Choroid plexus epithelial cell (primary cell): ENCODE measurements at regions not wholly inside any gene's neighbourhood (a gene's known extent, or its start where the extent isn't known, plus 50 kb on each side); places are given as distances from the start of the nearest gene placed in this dataset.

Source experiments
- DNase-seq: peaks from one replicate; pipeline ENCODE4 v3.0.0-alpha.2; 2010; ENCODE audit warnings: low read depth
- H3K4me3 ChIP-seq: 2 replicates; pipeline ENCODE4 v1.5.1; 2011; ENCODE audit warnings: low read depth, mild to moderate bottlenecking, control low read depth, low read length, moderate library complexity
- CTCF ChIP-seq: conservative IDR thresholded peaks from 2 replicates; pipeline ENCODE4 v1.5.1; 2011; ENCODE audit warnings: low read depth, mild to moderate bottlenecking, control low read depth, inconsistent platforms, low read length, moderate library complexity

GRCh38 chr2:109736177-109736827 is 57.8 kb upstream of the RGPD5 start:
- peak; percentile 85 for TF ChIP-seq CTCF
- peak; percentile 84 for DNase-seq
- no peak overlapping the region for H3K4me3 ChIP-seq
